A549 (cell line): ENCODE measurements at regions not wholly inside any gene's neighbourhood (a gene's known extent, or its start where the extent isn't known, plus 50 kb on each side); places are given as distances from the start of the nearest gene placed in this dataset.

Experiments used
- KDM5A ChIP-seq: fragments of 200-600 bp; sonication (generic); IDR thresholded peaks from 2 replicates; pipeline ENCODE4 v1.6.1; 2016; ENCODE audit warnings: antibody characterized with exemption, mild to moderate bottlenecking
- MAFK ChIP-seq: fragments of 450-650 bp; IDR thresholded peaks from 2 replicates; pipeline ENCODE4 v1.6.1; 2014; ENCODE audit not compliant: partially characterized antibody
- POLR2A ChIP-seq: IDR thresholded peaks from 2 replicates; pipeline ENCODE4 v1.6.1; 2012; ENCODE audit warnings: mild to moderate bottlenecking, low read length
- RCOR1 ChIP-seq: fragments of 150-350 bp; IDR thresholded peaks from 2 replicates; pipeline ENCODE4 v1.6.1; 2014; ENCODE audit warnings: antibody characterized with exemption, low read length, low read depth
- TF ChIP-seq, protein P1 (sequence below): fragments of >200 bp; sonication (Bioruptor Twin); formaldehyde crosslinking; IDR thresholded peaks from 3 replicates; pipeline ENCODE4 v1.5.1; 2016

DNA sequence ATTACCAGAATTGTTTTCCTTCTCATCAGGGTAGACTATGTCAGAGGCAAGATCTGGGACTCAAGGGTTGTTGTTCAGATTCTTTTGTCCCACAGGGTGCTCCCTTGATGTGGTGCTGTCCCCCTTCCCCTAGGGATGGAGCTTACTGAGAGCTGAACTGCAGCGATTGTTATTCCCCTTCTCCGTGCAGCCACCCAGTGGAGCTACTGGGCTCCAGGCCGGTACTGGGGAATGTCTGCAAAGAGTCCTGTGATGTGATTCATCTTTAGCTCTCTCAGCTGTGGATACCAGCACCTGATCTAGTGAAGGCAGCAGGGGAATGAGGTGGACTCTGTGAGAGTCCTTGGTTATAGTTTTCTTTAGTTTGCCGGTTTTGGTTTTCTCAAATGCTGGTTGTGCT lies 247.4 kb upstream of the HAND2 start:
- TF ChIP-seq KDM5A (no peak), RCOR1 (no peak), MAFK (no peak), POLR2A (no peak)
- TF ChIP-seq, protein P1, sequence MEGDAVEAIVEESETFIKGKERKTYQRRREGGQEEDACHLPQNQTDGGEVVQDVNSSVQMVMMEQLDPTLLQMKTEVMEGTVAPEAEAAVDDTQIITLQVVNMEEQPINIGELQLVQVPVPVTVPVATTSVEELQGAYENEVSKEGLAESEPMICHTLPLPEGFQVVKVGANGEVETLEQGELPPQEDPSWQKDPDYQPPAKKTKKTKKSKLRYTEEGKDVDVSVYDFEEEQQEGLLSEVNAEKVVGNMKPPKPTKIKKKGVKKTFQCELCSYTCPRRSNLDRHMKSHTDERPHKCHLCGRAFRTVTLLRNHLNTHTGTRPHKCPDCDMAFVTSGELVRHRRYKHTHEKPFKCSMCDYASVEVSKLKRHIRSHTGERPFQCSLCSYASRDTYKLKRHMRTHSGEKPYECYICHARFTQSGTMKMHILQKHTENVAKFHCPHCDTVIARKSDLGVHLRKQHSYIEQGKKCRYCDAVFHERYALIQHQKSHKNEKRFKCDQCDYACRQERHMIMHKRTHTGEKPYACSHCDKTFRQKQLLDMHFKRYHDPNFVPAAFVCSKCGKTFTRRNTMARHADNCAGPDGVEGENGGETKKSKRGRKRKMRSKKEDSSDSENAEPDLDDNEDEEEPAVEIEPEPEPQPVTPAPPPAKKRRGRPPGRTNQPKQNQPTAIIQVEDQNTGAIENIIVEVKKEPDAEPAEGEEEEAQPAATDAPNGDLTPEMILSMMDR, result no peak
